GM18861 (cell line): ENCODE measurements at regions not wholly inside any gene's neighbourhood (a gene's known extent, or its start where the extent isn't known, plus 50 kb on each side); places are given as distances from the start of the nearest gene placed in this dataset.
"Not testable (repeated sequence)": the region's sequence is repeated elsewhere in the genome, so short reads cannot be mapped to it uniquely, and the experiment has no call there.

ENCODE experiments used
- ATAC-seq: cut with Tn5 transposase; IDR thresholded peaks from one replicate; pipeline ENCODE4 v1.9.1; 2021; ENCODE audit not compliant: unreplicated experiment

DNA sequence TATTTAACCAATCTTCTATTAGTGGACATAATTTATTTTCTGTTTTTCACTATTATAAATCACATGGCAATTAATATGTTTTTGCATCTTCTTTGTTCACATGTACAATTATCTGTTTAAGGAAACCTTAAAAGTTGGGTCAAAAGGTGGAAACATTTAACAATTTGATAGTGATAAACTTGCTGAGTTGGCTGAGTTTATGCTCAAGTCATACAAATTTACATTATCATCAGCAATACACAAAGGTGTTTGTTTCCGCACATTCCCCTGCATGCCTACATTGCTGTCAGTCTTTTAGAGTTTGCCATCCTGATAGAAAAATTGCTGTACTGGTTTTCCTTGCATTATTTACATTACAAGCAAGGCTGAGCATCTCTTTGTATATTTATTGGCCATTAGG lies 139.5 kb downstream of the KCNRG start:
- ATAC-seq, result no peak

GRCh38 chr13:50156140-50156539 lies 140.9 kb downstream of the KCNRG start:
- ATAC-seq, result no peak

DNA sequence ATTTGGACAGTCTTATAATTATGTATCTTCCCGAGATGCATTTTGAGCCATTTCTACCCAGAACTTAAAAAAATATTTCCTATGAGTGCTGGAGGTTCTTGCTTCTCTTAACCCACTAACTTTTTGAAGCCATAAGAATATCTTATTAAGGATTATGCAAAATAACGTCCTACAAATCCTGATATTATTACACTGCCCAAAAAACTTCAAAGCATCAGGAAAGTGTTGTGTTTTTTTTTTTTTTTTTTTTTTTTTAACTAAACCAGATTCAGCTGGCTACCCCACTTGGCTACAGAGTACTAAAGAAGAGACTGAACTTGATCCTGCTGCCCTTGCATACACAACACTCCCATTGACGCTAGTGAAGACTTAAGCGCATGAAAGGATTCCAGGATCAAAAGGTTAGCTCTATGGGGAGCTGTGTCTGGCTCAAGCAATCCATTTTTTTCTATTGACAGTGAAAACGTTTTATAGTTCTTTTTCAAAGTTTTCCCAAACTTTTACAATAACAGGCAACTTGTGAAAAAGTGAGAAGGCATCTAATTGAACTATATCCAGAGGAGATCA lies 141.4 kb downstream of the KCNRG start:
- no peak for ATAC-seq

GRCh38 chr13:50158385-50159165 lies 143.3 kb downstream of the KCNRG start:
- ATAC-seq, result no peak

GRCh38 chr13:50159607-50160006 lies 144.4 kb downstream of the KCNRG start:
- ATAC-seq, result no peak

DNA sequence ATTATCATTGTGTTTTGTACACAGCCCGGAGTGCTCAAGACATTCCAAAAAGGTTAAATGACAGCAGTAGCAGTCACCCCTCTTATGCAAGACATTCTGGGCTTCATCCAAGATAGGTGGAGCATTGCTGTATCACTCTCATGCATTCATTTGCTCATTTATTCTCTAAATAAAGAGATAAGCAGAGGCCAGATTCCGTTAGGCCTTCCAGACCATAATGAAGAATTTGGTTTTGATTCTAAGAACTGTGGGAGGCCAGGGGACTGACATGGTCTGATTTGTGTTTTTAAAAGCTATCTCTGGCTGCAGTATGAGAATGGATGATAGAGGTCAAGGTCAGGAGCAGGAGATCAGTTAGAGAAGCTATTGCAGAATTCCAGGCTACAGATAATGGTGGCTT lies 145.8 kb downstream of the KCNRG start:
- ATAC-seq, result no peak

DNA sequence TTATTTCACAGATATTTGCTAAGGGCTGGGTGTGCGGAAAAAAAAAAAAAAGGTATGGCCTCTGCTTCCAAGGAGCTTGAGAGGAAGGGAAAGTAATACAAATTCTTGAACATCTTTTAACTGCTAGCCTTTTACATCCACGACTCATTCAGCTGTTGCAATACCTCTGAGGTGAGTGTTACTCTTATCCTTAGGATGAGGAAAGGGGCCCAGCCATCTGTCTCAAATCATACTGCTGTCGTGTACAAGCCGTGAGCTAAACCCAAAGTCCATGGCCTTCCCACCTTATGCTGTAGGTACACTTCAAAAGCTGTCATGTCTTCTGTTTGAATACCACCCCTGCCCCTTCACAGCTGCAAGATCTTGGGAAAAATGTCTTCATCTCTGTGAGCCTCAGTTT lies 146.8 kb downstream of the KCNRG start:
- no peak for ATAC-seq

GRCh38 chr13:50162567-50162966 lies 147.3 kb downstream of the KCNRG start:
- ATAC-seq, result no peak

DNA sequence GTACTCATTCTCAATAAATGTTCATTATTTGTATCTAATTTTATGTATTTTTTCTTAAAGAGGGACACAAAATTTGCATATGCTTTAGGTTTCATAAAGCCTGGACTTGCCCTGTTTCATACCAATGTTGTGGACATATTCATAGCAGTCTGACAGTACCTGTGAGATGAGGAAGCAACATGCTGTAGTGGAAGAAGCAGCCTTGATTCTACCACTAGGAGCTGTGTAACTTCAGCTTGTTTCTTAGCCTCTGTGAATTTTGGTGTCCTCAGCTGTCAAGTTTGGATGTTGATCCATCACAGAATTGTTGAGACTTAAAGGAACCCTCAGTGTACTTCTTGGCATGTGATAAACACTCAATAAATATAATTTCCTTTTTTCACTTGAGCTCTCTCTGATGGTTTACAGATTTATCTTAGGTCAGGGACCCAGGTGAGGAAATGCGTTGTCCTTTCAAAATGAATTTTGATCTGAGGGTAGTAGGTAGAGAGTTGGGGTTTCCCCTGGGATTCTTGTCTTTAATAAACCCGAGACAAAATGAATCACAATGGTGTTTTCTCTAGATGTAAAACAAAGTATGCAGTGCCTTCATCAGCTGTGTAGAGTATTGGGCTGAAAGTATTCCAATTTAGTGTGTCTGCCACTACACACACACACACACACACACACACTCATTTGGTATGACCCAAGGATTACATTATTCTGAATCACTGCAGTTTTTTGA lies 152.1 kb downstream of the KCNRG start:
- ATAC-seq, result no peak

- ATAC-seq, result no peak
Observed at GRCh38 chr13:50167967-50168366, 152.7 kb downstream of the KCNRG start.

GRCh38 chr13:50168786-50169185 lies 153.5 kb downstream of the KCNRG start:
- no peak for ATAC-seq

DNA sequence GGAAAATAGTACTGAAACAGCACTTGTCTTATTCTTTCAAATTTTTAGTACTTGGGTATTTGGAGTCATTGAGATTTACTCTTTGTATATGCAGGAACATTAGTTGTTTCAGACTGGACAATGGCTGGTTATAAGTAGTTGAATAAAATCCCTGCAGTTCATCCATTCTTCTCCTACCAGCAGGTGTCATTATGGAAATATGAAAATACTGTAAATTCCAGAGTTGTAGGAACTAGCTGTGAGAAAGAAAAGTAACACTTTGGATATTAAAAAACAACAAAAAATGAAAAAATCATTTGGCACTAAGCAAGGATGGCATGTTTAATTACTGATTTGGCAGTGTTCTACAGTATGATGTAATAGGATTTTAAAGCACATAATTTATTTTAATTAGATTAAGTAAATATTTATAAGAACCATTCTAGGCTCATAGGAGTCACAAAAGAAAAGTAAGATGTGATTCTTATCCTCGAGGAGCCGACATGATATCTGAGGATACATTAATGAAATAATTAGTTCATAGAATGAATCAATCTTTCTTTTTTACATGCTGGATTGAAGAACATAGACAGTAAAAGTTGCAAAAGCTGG lies 155.3 kb downstream of the KCNRG start:
- ATAC-seq, result no peak

DNA sequence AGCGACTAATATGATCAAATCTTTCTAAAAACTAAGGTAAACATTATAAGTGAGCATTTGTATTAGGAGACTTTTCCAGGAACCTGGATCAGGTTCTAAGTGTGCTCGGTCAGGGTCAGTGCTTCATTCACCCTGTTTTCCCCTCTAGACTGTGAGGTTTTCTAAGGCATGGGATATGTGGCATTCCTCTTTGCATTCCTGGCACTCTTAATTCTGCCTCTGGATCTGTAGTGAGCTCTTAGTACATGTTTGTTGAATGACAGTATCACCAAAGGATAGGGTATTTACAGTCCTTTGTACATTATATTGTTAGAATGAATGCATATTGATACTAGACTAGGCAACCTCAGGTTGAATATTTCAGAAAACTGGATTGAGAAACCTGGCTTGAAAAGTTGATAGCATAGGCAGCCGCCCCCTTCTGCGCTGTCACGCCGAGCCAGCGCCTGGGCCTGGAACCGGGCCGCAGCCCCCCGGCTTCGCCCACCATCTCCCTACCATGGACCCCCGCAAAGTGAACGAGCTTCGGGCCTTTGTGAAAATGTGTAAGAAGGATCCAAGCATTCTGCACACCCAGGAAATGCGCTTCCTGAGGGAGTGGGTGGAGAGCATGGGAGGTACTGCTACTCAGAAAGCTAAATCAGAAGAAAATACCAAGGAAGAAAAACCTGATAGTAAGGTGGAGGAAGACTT lies 156.5 kb downstream of the KCNRG start:
- no peak for ATAC-seq

GRCh38 chr13:50173045-50173444 lies 157.8 kb downstream of the KCNRG start:
- not testable (repeated sequence) for ATAC-seq

DNA sequence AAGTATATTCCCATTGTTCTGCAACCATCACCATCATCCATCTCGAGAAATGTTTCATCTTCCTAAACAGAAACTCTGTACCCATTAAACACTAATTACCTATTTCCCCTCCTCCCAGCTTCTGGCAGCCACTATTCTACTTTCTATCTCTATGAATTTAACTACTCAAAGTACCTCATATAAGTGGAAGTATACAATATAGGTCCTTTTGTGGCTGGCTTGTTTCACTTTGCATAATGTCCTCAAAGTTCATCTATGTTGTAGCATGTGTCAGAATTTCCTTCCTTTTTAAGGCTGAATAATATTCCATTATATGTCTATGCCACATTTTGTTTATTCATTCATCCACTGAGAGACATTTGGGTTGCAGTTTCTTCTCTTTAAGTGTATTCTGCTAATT lies 159.4 kb downstream of the KCNRG start:
- no peak for ATAC-seq

- no peak for ATAC-seq
Observed at GRCh38 chr13:50179977-50180376, 164.7 kb downstream of the KCNRG start.

DNA sequence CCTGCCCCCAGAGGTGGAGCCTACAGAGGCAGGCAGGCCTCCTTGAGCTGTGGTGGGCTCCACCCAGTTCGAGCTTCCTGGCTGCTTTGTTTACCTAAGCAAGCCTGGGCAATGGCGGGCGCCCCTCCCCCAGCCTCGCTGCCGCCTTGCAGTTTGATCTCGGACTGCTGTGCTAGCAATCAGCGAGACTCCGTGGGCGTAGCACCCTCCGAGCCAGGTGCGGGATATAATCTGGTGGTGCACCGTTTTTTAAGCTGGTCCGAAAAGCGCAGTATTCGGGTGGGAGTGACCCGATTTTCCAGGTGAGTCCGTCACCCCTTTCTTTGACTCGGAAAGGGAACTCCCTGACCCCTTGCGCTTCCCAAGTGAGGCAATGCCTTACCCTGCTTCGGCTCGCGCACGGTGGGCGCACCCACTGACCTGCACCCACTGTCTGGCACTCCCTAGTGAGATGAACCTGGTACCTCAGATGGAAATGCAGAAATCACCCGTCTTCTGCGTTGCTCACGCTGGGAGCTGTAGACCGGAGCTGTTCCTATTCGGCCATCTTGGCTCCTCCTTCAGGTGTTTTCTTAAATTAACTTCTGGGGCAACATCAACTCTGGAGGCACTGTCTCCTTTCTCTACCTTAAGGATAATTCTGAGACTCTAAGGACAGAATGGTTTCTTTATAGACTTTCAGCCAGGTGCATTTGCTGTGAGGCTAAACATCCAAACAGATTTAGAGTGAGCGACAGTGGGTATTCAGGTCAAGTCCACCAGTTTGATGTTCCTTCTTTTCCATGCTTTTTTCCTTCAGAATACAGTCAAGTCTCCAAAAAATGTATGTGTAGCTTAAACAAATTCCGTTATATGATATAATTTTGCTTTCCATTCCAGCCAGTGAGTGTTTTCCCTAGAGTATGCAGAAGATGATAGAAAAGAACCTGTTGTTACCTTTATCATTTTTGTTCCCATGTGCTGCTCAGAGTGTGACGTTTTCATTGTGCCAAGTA lies 170.8 kb downstream of the KCNRG start:
- not testable (repeated sequence) for ATAC-seq

- ATAC-seq, result no peak
Observed at GRCh38 chr13:50187352-50188029, 172.2 kb downstream of the KCNRG start.

DNA sequence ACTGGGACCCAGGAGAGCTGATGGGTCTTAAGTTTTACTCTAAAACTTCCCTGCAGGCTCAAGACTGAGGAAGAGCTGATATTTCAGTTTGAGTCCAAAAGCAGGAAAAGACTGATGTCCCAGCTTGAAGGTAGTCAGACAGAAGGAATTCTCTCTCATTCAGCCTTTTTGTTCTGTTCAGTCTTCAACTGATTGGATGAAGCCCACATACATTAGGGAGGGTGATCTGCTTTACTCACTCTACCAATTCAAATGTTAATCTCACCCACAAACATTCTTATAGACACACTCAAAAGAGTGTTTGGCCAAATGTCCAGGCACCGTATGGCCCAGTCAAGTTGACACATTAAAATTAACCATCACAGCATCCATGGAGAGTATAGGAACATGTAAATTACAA lies 173.5 kb downstream of the KCNRG start:
- no peak for ATAC-seq
